ENCODE measurements at regions not wholly inside any gene's neighbourhood (a gene's known extent, or its start where the extent isn't known, plus 50 kb on each side); places are given as distances from the start of the nearest gene placed in this dataset.

- in situ Hi-C loops (cut with MboI; ENCODE audit: low sequenced_read_pairs, unreplicated experiment) = loop anchor here (25.0 kb wide), 1 partner anchor 605 kb away; no protein-coding TSS in a partner anchor
- DNase-seq (ENCODE audit: low spot score) = no peak
- TF ChIP-seq CTCF (IDR thresholded peaks at IDR 0.05; ENCODE audit: borderline replicate concordance, control extremely low read depth, extremely low read depth, insufficient read depth, missing control alignments) = no peak
Observed at GRCh38 chr11:128642571-128642970, 51.3 kb upstream of the FLI1 start.

- no peak for TF ChIP-seq CTCF (IDR thresholded peaks at IDR 0.05; ENCODE audit: borderline replicate concordance, control extremely low read depth, extremely low read depth, insufficient read depth, missing control alignments)
- in situ Hi-C loops (cut with MboI; ENCODE audit: low sequenced_read_pairs, unreplicated experiment) = loop anchor here (25.0 kb wide), 1 partner anchor 606 kb away; no protein-coding TSS in a partner anchor
- no peak for DNase-seq (ENCODE audit: low spot score)
Observed at GRCh38 chr11:128643661-128644317, 50.1 kb upstream of the FLI1 start.

All from GM13976 (cell line).